ENCODE measurements at regions not wholly inside any gene's neighbourhood (a gene's known extent, or its start where the extent isn't known, plus 50 kb on each side); places are given as distances from the start of the nearest gene placed in this dataset.

GRCh38 chr2:215657844-215658243 is 222.0 kb upstream of the FN1 start:
- TF ChIP-seq POLR2AphosphoS5 (IDR thresholded peaks at IDR 0.05; ENCODE audit: control insufficient read depth, insufficient read depth, low read depth, low read length) (no peak), ZC3H11A (IDR thresholded peaks at IDR 0.05; ENCODE audit: low read depth, low read length) (no peak), CREM (IDR thresholded peaks at IDR 0.05; ENCODE audit: low read depth) (no peak), MTA3 (IDR thresholded peaks at IDR 0.05; ENCODE audit: borderline replicate concordance) (no peak), BCL6 (CRISPR knock-in tag; IDR thresholded peaks at IDR 0.05) (no peak), ZNF121 (CRISPR knock-in tag; conservative IDR thresholded peaks at IDR 0.05) (no peak), SREBF2 (CRISPR knock-in tag; IDR thresholded peaks at IDR 0.05) (no peak), GABPB2 (CRISPR knock-in tag; conservative IDR thresholded peaks at IDR 0.05) (no peak), SREBF1 (IDR thresholded peaks at IDR 0.05; ENCODE audit: borderline replicate concordance, low read depth, low read length) (no peak), CTCF (IDR thresholded peaks at IDR 0.05 in 2 of 3, conservative IDR thresholded peaks at IDR 0.05 in 1 of 3; ENCODE audit: insufficient read depth in 2 of 3, low read depth in 1 of 3, low read length in 3 of 3) (no peak)
- TF ChIP-seq, protein P1, sequence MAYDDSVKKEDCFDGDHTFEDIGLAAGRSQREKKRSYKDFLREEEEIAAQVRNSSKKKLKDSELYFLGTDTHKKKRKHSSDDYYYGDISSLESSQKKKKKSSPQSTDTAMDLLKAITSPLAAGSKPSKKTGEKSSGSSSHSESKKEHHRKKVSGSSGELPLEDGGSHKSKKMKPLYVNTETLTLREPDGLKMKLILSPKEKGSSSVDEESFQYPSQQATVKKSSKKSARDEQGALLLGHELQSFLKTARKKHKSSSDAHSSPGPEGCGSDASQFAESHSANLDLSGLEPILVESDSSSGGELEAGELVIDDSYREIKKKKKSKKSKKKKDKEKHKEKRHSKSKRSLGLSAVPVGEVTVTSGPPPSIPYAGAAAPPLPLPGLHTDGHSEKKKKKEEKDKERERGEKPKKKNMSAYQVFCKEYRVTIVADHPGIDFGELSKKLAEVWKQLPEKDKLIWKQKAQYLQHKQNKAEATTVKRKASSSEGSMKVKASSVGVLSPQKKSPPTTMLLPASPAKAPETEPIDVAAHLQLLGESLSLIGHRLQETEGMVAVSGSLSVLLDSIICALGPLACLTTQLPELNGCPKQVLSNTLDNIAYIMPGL (CRISPR knock-in tag; IDR thresholded peaks at IDR 0.05) = no peak
